ENCODE measurements at regions not wholly inside any gene's neighbourhood (a gene's known extent, or its start where the extent isn't known, plus 50 kb on each side); places are given as distances from the start of the nearest gene placed in this dataset.

DNA sequence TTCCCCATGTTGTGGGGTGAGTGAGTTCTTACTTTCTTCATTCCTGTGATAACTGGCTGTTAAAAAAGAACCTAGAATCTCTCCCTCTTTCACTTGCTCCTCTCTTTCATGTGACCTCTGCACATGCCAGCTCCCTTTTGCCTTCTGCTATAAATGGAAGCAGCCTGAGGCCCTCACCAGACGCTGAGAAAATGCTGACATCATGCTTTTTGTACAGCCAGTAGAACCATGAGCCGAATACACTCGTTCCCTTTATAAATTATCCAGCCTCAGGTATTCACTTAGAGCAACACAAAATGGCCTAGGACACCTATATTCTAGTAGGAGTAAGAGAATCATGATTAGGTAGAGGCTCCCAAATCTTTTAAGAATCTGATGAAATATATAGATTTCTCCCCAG lies 333.5 kb downstream of the LRIG3 start:
- H3K4me1 Mint-ChIP-seq (ENCODE audit: unreplicated experiment), result no peaks in the 10 kb centered on the region
- no peak overlapping the region for H3K4me3 Mint-ChIP-seq
- no peak overlapping the region for H3K27ac Mint-ChIP-seq
- peaks cover 10% of the 10 kb centered on the region for H3K27me3 Mint-ChIP-seq
- no peaks in the 10 kb centered on the region for H3K9me3 Mint-ChIP-seq
- H3K36me3 Mint-ChIP-seq, result no peaks in the 10 kb centered on the region
- no peak for DNase-seq (ENCODE audit: extremely low spot score, unreplicated experiment)
- no peak for TF ChIP-seq CTCF (conservative IDR thresholded peaks at IDR 0.05)

DNA sequence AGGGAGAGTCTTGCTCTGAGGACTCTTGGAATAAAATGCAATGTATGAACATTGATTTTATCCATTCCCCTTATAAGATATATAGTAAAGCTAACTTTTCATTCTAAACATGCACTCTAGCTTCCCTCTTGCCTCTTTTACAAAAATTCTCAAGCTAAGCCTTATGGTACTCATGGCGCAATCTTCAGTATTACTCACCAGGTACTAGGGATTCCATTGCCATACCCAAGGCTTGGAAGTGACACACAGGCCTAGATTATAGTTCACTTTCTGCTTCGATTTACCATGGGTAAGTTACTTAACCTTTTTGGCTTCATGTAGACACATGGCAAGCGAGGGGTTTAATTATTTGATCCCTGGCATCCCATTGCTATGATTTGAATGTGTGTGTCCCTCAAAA lies 331.5 kb downstream of the LRIG3 start:
- no peaks in the 10 kb centered on the region for H3K36me3 Mint-ChIP-seq

DNA sequence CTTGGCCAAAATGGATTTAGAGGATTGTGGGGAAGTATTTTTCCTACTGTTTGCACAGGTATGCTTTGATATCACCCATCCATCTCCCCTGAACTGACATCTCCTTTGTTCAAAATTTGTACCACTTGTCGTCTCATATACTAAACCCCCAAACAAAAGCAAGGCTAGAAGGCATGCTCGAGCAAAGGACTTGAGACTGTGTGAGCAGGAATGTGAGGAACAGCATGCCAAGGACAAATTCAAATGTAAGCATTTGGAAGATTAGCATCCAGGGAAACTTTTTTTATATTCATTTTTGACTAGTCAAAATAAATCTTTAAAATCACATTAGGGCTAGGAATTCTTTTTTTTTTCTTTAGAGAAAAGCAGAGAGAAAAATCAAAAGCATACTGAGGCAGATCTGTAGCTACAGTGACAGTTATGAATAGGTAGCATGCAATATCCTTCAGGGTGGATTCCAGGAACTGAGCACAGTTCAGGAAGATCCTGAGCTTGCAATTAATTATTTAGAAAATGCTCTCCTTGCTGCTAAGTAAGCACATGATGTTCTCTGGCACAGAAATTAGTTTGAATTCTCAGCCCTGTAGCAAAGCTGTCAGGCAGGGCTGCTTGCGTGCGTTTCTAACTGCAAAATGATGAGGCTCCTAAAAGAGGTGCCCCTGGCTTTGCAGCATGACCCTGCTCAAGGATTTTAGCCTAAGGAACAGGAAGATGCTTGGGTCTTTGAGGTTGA lies 327.7 kb downstream of the LRIG3 start:
- no peak for TF ChIP-seq CTCF (conservative IDR thresholded peaks at IDR 0.05)
- Mint-ChIP-seq H3K27ac (no peak overlapping the region), H3K27me3 (no peaks in the 10 kb centered on the region), H3K4me3 (no peak overlapping the region), H3K36me3 (no peaks in the 10 kb centered on the region), H3K9me3 (no peaks in the 10 kb centered on the region), H3K4me1 (ENCODE audit: unreplicated experiment) (no peaks in the 10 kb centered on the region)
- no peak for DNase-seq (ENCODE audit: extremely low spot score, unreplicated experiment)

More for the DNA sequence above, 331.5 kb downstream of the LRIG3 start:
- H3K4me1 Mint-ChIP-seq (ENCODE audit: unreplicated experiment), result no peaks in the 10 kb centered on the region
- H3K4me3 Mint-ChIP-seq, result no peak overlapping the region
- no peak for DNase-seq (ENCODE audit: extremely low spot score, unreplicated experiment)
- no peaks in the 10 kb centered on the region for H3K9me3 Mint-ChIP-seq
- H3K27ac Mint-ChIP-seq, result no peak overlapping the region
- peaks cover 6% of the 10 kb centered on the region for H3K27me3 Mint-ChIP-seq
- no peak for TF ChIP-seq CTCF (conservative IDR thresholded peaks at IDR 0.05)

DNA sequence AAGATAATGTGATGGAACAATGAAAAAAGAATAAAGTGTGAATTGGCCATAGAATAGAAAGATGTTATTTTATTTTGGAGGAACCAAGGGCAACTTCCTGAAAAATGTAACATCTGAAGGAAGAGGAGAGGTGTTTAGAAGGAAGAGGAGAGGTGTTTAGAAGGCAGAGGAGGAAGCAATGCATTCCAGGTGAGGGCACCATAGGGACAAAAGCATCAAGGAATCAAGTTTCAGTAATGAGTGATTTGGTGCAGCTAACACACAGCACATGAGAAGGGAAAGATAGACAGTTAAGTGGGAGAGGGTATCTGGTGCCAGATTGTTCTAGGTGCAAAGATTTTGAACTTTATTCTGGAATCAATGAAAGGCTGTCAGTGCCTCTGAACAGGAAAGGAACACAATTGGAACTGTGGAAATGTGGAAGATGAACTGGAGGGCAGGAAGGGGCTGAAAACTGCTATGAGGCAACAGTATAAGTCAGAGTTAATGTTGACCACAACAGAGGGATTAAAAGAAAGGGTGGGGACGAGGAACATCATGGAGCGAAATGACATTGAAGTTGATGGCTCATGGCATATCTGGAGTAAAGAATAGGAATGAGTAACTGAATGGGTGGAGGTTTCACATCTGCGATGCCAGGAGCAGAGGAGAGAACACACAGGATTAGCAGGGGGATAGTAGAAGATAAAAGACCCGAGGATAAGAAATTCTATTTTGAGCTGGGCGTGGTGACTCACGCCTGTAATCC lies 326.6 kb downstream of the LRIG3 start:
- no peaks in the 10 kb centered on the region for H3K9me3 Mint-ChIP-seq
- TF ChIP-seq CTCF (conservative IDR thresholded peaks at IDR 0.05), result no peak
- H3K27me3 Mint-ChIP-seq, result no peaks in the 10 kb centered on the region

GRCh38 chr12:58596381-58596780 lies 323.9 kb downstream of the LRIG3 start:
- Mint-ChIP-seq H3K9me3 (no peaks in the 10 kb centered on the region), H3K27me3 (no peaks in the 10 kb centered on the region), H3K4me1 (ENCODE audit: unreplicated experiment) (no peaks in the 10 kb centered on the region), H3K36me3 (no peaks in the 10 kb centered on the region), H3K4me3 (no peak overlapping the region), H3K27ac (no peak overlapping the region)
- DNase-seq (ENCODE audit: extremely low spot score, unreplicated experiment), result no peak
- no peak for TF ChIP-seq CTCF (conservative IDR thresholded peaks at IDR 0.05)

More for the DNA sequence above, 326.6 kb downstream of the LRIG3 start:
- Mint-ChIP-seq H3K4me3 (no peak overlapping the region), H3K4me1 (ENCODE audit: unreplicated experiment) (no peaks in the 10 kb centered on the region), H3K27ac (no peak overlapping the region), H3K36me3 (no peaks in the 10 kb centered on the region)
- DNase-seq (ENCODE audit: extremely low spot score, unreplicated experiment), result no peak

Measured in type B pancreatic cell (in vitro differentiated cells).